HFF-Myc (cell line): ENCODE measurements at regions not wholly inside any gene's neighbourhood (a gene's known extent, or its start where the extent isn't known, plus 50 kb on each side); places are given as distances from the start of the nearest gene placed in this dataset.

Experiments
- DNase-seq: peaks from one replicate; pipeline ENCODE4 v3.0.0-alpha.2; 2011; ENCODE audit warnings: low read depth; ENCODE audit errors: extremely low read depth
- H3K4me3 ChIP-seq: replicated peaks from 2 replicates; pipeline ENCODE4 v1.5.1; 2011; ENCODE audit warnings: low read depth, mild to moderate bottlenecking, control low read depth, low read length
- TF ChIP-seq, protein P1 (sequence below): IDR thresholded peaks from 2 replicates; pipeline ENCODE4 v1.5.1; 2012; ENCODE audit warnings: mild to moderate bottlenecking, low read depth, low read length, control low read depth; ENCODE audit errors: missing control alignments

DNA sequence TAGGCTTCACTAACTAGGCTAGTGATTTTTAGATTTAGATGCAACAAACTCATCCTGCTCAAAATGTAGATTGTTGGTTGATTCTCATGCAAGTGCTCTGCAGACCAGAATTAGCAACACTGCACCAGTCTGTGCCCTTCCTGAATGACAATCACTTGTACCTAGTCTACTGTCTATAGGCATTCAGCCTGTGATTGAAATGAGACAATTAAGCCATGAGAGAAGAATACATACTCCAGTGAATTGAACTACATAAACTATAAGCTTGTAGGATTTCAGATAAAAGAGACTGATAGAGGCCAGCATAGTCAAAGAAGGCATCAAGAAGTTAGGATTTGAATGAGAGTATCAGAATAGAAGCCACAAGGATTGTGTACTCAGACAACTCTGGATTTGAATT, 138.3 kb upstream of the NRXN1 start:
- TF ChIP-seq, protein P1, sequence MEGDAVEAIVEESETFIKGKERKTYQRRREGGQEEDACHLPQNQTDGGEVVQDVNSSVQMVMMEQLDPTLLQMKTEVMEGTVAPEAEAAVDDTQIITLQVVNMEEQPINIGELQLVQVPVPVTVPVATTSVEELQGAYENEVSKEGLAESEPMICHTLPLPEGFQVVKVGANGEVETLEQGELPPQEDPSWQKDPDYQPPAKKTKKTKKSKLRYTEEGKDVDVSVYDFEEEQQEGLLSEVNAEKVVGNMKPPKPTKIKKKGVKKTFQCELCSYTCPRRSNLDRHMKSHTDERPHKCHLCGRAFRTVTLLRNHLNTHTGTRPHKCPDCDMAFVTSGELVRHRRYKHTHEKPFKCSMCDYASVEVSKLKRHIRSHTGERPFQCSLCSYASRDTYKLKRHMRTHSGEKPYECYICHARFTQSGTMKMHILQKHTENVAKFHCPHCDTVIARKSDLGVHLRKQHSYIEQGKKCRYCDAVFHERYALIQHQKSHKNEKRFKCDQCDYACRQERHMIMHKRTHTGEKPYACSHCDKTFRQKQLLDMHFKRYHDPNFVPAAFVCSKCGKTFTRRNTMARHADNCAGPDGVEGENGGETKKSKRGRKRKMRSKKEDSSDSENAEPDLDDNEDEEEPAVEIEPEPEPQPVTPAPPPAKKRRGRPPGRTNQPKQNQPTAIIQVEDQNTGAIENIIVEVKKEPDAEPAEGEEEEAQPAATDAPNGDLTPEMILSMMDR: no peak
- no peak overlapping the region for H3K4me3 ChIP-seq
- no peak for DNase-seq

DNA sequence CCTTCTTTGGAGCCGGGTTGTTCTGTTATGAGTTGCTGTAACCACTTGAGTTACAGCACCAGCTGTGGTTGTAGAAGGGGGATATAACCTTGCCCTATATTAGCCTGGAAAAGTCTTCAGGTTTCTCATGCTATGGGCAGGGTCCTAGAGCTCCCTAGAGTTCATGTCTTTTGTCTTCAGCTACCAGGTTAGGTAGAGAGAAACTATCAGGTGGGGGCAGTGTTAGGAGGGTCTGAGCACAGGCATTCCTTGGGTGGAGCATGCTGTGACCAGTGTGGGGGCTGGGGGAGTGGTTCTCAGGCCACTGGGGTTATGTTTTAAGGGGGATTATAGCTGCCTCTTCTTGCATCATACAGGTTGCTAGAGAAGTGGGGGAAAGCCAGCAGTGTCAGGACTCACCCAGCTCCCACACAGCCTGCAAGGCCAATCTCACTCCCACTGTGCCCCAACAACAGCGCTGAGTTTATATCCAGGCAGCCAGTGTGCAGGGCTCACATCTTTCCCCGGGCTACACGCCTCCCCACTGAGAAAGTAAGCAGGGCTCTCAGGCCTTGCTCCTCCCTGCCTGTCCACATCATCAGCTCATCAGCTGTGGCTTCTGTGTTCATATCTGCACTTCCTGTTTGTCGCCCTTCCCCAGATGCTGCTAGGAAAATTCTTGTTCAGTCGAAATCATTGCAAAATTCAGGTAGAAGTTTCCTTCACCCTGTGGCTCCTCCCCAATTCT, 133.8 kb upstream of the NRXN1 start:
- DNase-seq: no peak
- TF ChIP-seq, protein P1: no peak
- H3K4me3 ChIP-seq: no peak overlapping the region

DNA sequence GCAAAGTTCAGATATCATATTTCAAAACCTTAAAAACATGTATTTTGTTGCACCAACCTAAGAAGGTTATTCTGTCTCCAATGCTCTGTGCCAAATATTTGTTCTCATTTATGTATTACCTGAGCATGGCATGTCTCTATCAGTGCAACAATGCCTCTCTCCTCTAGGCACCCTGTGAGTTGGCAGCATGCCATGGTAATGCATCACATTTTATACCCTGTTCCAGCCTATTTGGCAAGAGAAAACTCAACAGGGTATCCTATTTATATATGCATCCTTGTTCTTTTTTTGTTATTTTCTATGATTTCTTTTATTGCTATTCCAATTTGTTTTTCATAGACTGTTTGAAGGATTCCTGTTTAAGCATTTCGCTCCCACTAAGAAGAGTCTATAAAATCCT, 126.3 kb upstream of the NRXN1 start:
- TF ChIP-seq, protein P1: no peak
- no peak overlapping the region for H3K4me3 ChIP-seq
- no peak for DNase-seq

DNA sequence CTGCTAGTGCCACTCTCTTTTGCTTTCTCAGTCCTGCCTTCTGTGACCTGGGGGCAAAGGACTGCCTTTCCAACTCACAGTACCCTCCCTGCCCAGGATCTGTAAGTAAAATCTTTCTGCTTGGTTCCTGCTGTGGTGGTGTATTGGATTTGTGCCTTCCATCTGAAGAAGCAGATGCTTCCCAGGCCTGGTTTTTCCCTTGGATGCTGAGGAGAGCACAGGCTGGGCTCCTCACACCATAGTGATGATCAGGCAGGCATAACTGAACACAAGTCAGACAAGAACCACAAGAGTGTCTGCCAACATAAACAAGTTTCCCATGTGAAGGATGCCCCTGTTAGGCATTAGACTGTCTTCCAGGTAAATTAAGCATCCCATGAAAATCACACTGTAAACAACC, 121.3 kb upstream of the NRXN1 start:
- DNase-seq: no peak
- TF ChIP-seq, protein P1: no peak

DNA sequence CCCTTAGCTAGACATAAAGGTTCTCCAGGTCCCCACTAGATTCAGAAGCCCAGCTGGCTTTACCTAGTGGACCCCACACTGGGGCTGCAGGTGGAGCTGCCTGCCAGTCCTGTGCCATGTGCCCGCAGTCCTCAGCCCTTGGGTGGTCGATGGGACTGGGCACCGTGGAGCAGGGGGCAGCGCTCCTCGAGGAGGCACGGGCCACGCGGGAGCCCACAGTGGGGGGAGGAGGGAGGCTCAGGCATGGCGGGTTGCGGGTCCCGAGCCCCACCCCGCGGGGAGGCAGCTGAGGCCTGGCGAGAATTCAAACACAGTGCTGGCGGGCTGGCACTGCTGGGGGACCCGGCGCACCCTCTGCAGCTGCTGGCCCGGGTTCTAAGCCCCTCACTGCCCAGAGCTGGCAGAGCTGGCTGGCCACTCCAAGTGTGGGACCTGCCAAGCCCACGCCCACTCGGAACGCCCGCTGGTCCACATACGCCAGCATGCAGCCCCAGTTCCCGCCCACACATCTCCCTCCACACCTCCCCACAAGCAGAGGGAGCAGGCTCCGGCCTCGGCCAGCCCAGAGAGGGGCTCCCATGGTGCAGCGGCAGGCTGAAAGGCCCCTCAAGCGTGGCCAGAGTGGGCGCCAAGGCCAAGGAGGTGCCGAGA, 119.7 kb upstream of the NRXN1 start:
- H3K4me3 ChIP-seq: no peak overlapping the region
- no peak for DNase-seq
- TF ChIP-seq, protein P1: no peak

More for the DNA sequence above, 121.3 kb upstream of the NRXN1 start:
- H3K4me3 ChIP-seq: no peak overlapping the region

DNA sequence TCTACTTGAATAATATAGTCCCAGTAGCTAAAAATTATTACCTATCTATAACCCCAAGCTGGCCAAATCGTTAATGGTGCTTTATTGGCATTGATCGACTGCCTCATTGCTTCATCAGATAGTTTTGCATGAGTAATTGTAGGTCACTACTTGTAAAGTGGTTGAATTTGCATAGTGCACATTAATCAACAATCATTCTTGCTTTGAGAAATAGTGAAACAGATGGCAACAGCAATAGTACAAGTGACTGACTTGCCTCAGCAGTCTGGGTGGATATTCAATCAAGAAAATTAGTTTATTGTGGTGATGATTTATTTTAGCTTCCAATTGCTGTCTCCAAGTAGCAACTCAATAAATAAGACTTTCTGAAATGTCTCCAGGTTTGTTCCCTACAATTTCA, 117.8 kb upstream of the NRXN1 start:
- TF ChIP-seq, protein P1: no peak
- H3K4me3 ChIP-seq: no peak overlapping the region
- DNase-seq: no peak

DNA sequence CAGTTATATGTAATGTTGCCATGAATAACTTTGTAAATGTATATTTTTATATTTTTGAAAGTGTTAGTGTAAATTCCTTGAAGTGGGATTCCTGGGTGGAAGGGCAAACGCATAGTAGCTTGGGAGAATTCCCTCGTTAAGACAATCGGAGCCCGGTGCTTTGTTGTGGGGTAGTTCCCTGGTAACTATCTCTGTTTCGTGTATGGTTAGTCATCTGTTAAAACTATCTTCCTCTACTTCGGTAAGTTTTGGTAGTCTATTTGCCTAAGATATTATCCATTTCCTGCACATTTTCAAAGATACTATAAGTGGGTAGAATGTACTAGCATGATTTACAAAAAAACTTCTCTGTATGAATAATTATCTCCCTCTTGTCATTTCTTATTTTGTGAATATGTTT, 113.8 kb upstream of the NRXN1 start:
- TF ChIP-seq, protein P1: no peak
- no peak overlapping the region for H3K4me3 ChIP-seq
- no peak for DNase-seq
